ENCODE measurements at regions not wholly inside any gene's neighbourhood (a gene's known extent, or its start where the extent isn't known, plus 50 kb on each side); places are given as distances from the start of the nearest gene placed in this dataset.
"Not testable (repeated sequence)": the region's sequence is repeated elsewhere in the genome, so short reads cannot be mapped to it uniquely, and the experiment has no call there.

- no peak for DNase-seq (ENCODE audit: low read depth in 4 of 4, low spot score in 3 of 4)
Measured at GRCh38 chr2:58334414-58334813, 93.3 kb upstream of the FANCL start.

GRCh38 chr2:58325296-58325895 lies 84.3 kb upstream of the FANCL start:
- DNase-seq (ENCODE audit: low read depth in 4 of 4, low spot score in 3 of 4), result not testable (repeated sequence)

- no peak for DNase-seq (ENCODE audit: low read depth in 4 of 4, low spot score in 3 of 4)
Measured at GRCh38 chr2:58319481-58319880, 78.4 kb upstream of the FANCL start.

GRCh38 chr2:58318949-58319348 lies 77.8 kb upstream of the FANCL start:
- DNase-seq (ENCODE audit: low read depth in 4 of 4, low spot score in 3 of 4), result not testable (repeated sequence)

- no peak for DNase-seq (ENCODE audit: low read depth in 4 of 4, low spot score in 3 of 4)
Measured at GRCh38 chr2:58313926-58314325, 72.8 kb upstream of the FANCL start.

GRCh38 chr2:58308435-58308834 lies 67.3 kb upstream of the FANCL start:
- no peak for DNase-seq (ENCODE audit: low read depth in 4 of 4, low spot score in 3 of 4)

- no peak for DNase-seq (ENCODE audit: low read depth in 4 of 4, low spot score in 3 of 4)
Measured at GRCh38 chr2:58304843-58305242, 63.7 kb upstream of the FANCL start.

DNA sequence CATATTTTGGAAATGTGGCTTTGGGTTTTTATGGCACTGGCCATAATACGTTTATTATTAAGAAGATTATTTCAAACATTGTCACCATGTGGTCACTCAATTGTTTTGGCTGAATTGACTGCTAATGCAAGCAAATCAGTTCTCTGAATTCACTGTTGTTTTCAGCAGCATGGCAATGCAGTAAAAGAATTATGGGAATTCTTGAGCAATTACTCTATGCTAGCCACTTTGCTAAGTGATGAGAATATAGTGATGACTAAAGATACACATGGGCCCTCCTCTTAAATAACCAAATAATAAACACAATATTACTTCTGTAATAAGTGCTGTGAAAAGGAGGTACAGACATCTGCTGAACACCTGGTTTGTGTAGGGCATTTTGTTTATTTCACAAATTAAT lies 58.0 kb upstream of the FANCL start:
- DNase-seq (ENCODE audit: low read depth in 4 of 4, low spot score in 3 of 4), result no peak

- no peak for DNase-seq (ENCODE audit: low read depth in 4 of 4, low spot score in 3 of 4)
Measured at GRCh38 chr2:58293056-58293455, 51.9 kb upstream of the FANCL start.

DNA sequence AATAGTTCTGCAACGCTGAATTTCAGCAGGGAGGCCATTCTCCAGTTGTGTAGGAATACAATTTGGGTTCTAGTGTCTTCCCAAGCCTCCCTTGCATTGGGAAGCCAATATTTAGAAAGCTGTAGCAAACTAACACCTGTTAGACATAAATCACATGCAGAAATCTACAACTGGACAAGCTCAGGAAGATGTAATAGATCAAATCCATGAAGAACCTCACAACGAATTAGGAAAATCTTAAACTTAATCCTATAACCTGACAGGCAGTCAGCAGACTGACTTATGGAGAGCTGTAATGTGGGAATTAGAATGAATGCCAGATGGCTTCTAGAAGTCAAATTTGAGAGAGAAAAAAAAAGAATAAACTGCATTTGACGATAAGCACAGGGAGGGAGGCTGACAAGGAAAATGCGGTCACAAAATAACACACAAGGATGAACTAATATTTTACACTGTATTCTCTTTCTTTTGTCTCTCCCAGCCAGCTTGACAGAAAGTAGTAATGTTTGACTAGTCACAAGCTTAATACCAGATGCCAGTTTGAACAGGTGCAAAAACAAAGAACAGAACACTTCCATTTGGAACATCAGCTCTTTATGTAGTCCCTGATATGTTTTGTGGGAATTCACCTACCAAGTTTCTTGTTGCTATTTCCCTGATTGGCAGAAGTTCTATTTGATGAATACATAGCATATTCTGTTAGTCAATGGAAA lies 50.8 kb upstream of the FANCL start:
- peak in 1 of 4 donors; percentile 2 for DNase-seq (ENCODE audit: low read depth in 4 of 4, low spot score in 3 of 4)

All from left renal pelvis (tissue), 4 donors.